MCF 10A (cell line): ENCODE measurements at regions not wholly inside any gene's neighbourhood (a gene's known extent, or its start where the extent isn't known, plus 50 kb on each side); places are given as distances from the start of the nearest gene placed in this dataset.

ENCODE experiments used
- BruUV-seq: library from RNA; stranded (reverse); fragments of 400-500 nt; replicated peaks from 2 replicates; lab custom pipeline; 2021; lab: Mats Ljungman, UMichigan
- CTCF ChIA-PET: fragments of 300-600 bp; sonication (Branson Sonifier 250); formaldehyde crosslinking; extraction: SDS; loops from one replicate; lab custom pipeline; 2021; ENCODE audit warnings: antibody characterized with exemption, inconsistent platforms; lab: Yijun Ruan, JAX
- POLR2A ChIA-PET: fragments of 300-600, 350-650 bp; sonication (Branson Sonifier 250); formaldehyde crosslinking; extraction: SDS; loops from one replicate; lab custom pipeline; 2020; ENCODE audit warnings: antibody characterized with exemption, inconsistent platforms; lab: Yijun Ruan, JAX
- DNase-seq: peaks from one replicate; pipeline ENCODE4 v3.0.0-alpha.2; 2018; ENCODE audit not compliant: unreplicated experiment
- H3K27ac Mint-ChIP-seq: one replicate; pipeline ENCODE4 v1.8.0; 2022; ENCODE audit warnings: mild to moderate bottlenecking, low read depth, mixed read lengths; ENCODE audit not compliant: unreplicated experiment
- H3K27me3 Mint-ChIP-seq: one replicate; pipeline ENCODE4 v1.8.0; 2022; ENCODE audit warnings: mixed read lengths; ENCODE audit not compliant: insufficient read depth, unreplicated experiment
- H3K36me3 Mint-ChIP-seq: one replicate; pipeline ENCODE4 v1.8.0; 2022; ENCODE audit warnings: mild to moderate bottlenecking, moderate library complexity, mixed read lengths; ENCODE audit not compliant: insufficient read depth, unreplicated experiment
- H3K4me1 Mint-ChIP-seq: one replicate; pipeline ENCODE4 v1.8.0; 2022; ENCODE audit warnings: mixed read lengths; ENCODE audit not compliant: insufficient read depth, unreplicated experiment
- H3K4me3 Mint-ChIP-seq: one replicate; pipeline ENCODE4 v1.8.0; 2022; ENCODE audit warnings: mild to moderate bottlenecking, moderate library complexity, mixed read lengths; ENCODE audit not compliant: unreplicated experiment
- H3K9me3 Mint-ChIP-seq: one replicate; pipeline ENCODE4 v1.8.0; 2022; ENCODE audit warnings: mixed read lengths; ENCODE audit not compliant: unreplicated experiment
- intact Hi-C: fragments of 100-400 bp; cut with micrococcal nuclease; formaldehyde crosslinking; loops from 2 replicates; pipeline ENCODE4 v1.14.1; 2022
- TF ChIP-seq, protein P1 (sequence below): fragments of 200-600 bp; IDR thresholded peaks from one replicate; pipeline ENCODE4 v1.8.0; 2022; ENCODE audit warnings: antibody characterized with exemption, mild to moderate bottlenecking; ENCODE audit not compliant: unreplicated experiment

DNA sequence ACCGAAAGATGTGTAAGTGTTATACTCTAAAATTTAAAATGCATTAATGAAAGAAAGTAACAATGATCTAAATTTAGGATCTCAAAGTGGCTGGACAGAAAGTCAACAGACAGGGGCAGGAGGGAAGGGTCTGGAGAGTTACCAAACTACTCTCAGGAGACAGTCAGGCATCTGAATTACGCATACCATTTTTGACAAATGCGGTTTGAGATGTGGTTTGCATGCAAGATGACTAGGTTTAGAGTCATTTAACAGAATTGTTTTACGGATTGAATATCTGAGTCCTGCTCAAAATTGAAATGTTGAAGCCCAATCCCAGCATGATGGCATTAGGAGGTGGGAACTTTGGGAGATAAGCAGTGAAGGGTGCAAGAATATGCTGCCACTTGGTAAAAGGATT, 314.1 kb downstream of the WDR11 start:
- Mint-ChIP-seq H3K27ac (no peak overlapping the region), H3K36me3 (no peaks in the 10 kb centered on the region), H3K4me1 (no peaks in the 10 kb centered on the region), H3K4me3 (no peak overlapping the region), H3K9me3 (no peaks in the 10 kb centered on the region), H3K27me3 (no peaks in the 10 kb centered on the region)
- CTCF ChIA-PET = no interaction called here
- POLR2A ChIA-PET = no interaction called here
- intact Hi-C loops = no loop called here
- TF ChIP-seq, protein P1, sequence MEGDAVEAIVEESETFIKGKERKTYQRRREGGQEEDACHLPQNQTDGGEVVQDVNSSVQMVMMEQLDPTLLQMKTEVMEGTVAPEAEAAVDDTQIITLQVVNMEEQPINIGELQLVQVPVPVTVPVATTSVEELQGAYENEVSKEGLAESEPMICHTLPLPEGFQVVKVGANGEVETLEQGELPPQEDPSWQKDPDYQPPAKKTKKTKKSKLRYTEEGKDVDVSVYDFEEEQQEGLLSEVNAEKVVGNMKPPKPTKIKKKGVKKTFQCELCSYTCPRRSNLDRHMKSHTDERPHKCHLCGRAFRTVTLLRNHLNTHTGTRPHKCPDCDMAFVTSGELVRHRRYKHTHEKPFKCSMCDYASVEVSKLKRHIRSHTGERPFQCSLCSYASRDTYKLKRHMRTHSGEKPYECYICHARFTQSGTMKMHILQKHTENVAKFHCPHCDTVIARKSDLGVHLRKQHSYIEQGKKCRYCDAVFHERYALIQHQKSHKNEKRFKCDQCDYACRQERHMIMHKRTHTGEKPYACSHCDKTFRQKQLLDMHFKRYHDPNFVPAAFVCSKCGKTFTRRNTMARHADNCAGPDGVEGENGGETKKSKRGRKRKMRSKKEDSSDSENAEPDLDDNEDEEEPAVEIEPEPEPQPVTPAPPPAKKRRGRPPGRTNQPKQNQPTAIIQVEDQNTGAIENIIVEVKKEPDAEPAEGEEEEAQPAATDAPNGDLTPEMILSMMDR = no peak
- no TSS peak for BruUV-seq
- DNase-seq = peak; percentile 21

DNA sequence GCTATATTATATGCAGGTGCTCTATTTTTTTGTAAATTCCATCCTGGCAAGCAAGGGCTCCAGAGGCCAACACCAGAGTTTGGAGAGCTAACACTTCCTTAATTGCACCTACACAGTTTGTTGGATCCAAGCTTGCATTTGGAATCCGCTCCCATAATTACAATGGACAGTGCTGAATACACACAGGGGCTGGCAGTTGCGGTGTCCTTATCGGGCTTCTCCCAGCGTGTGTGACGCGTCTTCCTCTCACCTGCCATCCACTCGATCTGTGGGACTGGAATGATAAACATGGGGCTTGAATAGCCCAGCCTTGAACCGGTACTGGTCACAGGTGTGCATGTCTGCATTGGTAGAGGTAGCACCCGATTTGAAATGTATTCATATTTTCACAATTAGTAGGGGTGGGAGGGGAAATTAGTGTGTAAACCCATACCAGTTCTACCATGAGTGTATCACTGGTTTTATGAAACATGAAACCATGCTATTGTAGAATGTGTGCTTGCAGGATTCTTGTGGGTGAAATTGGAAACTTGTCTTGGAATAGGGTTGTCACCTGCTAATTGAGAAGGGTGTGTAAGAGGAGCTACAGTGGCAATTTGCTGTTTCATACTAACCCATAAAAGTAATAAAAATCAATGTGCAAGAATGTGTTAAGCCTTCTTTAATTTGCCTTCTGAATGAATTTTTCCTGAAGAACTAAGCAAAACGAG, 316.5 kb downstream of the WDR11 start:
- Mint-ChIP-seq H3K4me3 (no peak overlapping the region), H3K36me3 (no peaks in the 10 kb centered on the region), H3K4me1 (no peaks in the 10 kb centered on the region), H3K9me3 (no peaks in the 10 kb centered on the region), H3K27me3 (no peaks in the 10 kb centered on the region), H3K27ac (no peak overlapping the region)
- no TSS peak for BruUV-seq
- DNase-seq = no peak
- CTCF ChIA-PET = interaction anchor here (0.7 kb wide), 1 partner anchor 387 kb away, joined by 5 read pairs; no protein-coding TSS in a partner anchor
- intact Hi-C loops = no loop called here
- TF ChIP-seq, protein P1 = no peak
- POLR2A ChIA-PET = interaction anchor here (0.7 kb wide), 1 partner anchor 9 kb away, joined by 3 read pairs; no protein-coding TSS in a partner anchor

DNA sequence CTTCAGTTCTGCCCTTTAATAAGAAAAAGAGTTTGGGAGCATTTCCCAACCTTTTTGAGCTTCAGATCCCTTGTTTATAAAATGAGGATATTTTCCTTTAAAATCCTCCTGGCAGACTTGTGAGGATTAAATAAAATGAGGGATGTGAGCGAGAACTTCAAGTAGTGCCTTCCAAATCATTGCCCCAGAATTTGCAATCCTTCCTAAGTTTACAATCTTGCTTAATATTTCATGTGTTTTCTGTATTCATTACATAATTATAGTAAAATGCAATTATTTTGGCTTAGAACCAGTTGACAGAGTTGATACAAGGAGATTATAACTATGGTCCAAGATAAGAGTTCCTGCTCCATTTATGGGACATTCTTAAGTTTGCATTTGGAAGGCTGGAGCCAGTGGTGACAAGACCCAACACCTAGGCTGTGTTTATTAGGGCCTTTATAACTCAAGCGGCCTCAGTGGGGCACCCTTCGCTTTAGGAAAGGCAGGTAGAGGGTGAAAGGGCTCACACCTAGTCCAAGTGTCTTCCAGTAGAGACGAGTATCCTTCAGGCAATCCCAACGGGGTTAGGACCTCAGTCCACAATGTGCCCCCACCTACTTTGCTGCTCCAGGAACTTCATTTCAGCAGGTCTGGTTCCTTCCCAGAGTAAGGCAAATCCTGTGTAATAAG, 317.5 kb downstream of the WDR11 start:
- intact Hi-C loops = no loop called here
- H3K27me3 Mint-ChIP-seq = no peaks in the 10 kb centered on the region
- H3K4me1 Mint-ChIP-seq = no peaks in the 10 kb centered on the region
- DNase-seq = peak; percentile 30
- no peak overlapping the region for H3K4me3 Mint-ChIP-seq
- CTCF ChIA-PET = interaction anchor here (1.2 kb wide), 1 partner anchor 18 kb away, joined by 3 read pairs; no protein-coding TSS in a partner anchor
- no peaks in the 10 kb centered on the region for H3K9me3 Mint-ChIP-seq
- POLR2A ChIA-PET = interaction anchor here (0.7 kb wide), 1 partner anchor 10 kb away, joined by 3 read pairs; no protein-coding TSS in a partner anchor
- H3K36me3 Mint-ChIP-seq = no peaks in the 10 kb centered on the region
- TF ChIP-seq, protein P1 = no peak
- no TSS peak for BruUV-seq
- H3K27ac Mint-ChIP-seq = no peak overlapping the region

DNA sequence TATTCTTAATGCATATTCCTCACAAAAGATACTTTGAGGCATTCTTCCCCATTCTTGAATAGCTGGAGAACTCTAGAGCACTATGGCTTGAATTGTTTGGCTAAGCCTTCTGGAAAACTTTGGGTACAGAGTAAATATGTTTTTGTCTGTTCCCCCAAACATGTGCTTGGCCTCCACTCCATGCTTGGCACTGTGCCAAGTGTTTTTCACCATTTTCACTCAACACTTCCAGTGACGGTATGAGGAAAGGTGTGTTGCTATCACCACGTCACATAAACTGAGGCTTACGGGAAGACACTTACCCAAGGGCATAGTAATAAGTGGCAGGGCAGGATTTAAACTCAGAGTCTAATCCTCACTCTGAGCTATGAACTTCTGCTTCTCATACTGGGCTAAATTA, 318.2 kb downstream of the WDR11 start:
- Mint-ChIP-seq H3K4me1 (no peaks in the 10 kb centered on the region), H3K4me3 (no peak overlapping the region), H3K27ac (no peak overlapping the region), H3K9me3 (no peaks in the 10 kb centered on the region), H3K36me3 (no peaks in the 10 kb centered on the region), H3K27me3 (no peaks in the 10 kb centered on the region)
- ChIA-PET CTCF (interaction anchor here (1.2 kb wide), 1 partner anchor 17 kb away, joined by 3 read pairs; no protein-coding TSS in a partner anchor), POLR2A (no interaction called here)
- peak; percentile 11 for DNase-seq
- TF ChIP-seq, protein P1 = no peak
- BruUV-seq = no TSS peak
- intact Hi-C loops = no loop called here
